Mucosa of stomach (tissue), 1 donor: ENCODE measurements at regions not wholly inside any gene's neighbourhood (a gene's known extent, or its start where the extent isn't known, plus 50 kb on each side); places are given as distances from the start of the nearest gene placed in this dataset.

Experiments used
- H3K27me3 ChIP-seq: one replicate; pipeline ENCODE4 v1.7.0; 2013; ENCODE audit warnings: mild to moderate bottlenecking, low read length; ENCODE audit not compliant: control insufficient read depth, insufficient read depth
- H3K36me3 ChIP-seq: one replicate; pipeline ENCODE4 v1.7.0; 2013; ENCODE audit warnings: low read length; ENCODE audit not compliant: control insufficient read depth, insufficient read depth
- H3K4me1 ChIP-seq: one replicate; pipeline ENCODE4 v1.7.0; 2013; ENCODE audit warnings: mild to moderate bottlenecking, low read length; ENCODE audit not compliant: control insufficient read depth, insufficient read depth
- H3K4me3 ChIP-seq: one replicate; pipeline ENCODE4 v1.7.0; 2013; ENCODE audit warnings: low read length
- H3K9ac ChIP-seq: one replicate; pipeline ENCODE4 v1.7.0; 2013; ENCODE audit warnings: mild to moderate bottlenecking, low read length, moderate library complexity
- H3K9me3 ChIP-seq: one replicate; pipeline ENCODE4 v1.7.0; 2013; ENCODE audit warnings: mild to moderate bottlenecking, low read length, moderate library complexity; ENCODE audit not compliant: control insufficient read depth
- donor health status: Pancreatic carcinoma.

DNA sequence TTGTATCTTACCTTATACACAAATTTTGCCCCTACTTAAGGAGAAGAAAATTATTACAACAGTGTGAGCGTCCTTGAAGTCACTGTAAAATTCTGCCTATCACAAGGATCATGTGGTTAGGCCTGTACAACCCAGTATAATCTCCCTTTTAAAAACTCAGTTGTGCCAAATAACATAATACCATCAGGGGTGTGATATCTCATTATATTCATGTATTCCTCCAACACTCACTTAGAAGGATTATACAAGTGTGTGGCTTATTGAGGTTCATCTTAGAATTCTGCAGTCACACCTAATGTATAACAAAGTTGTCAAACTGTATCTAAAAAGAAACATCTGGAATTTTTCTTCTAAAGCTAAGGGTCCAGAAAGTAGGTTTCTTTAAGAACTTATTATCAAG lies 998.8 kb upstream of the LRRTM1 start:
- H3K9me3 ChIP-seq: no peaks in the 10 kb centered on the region
- no peaks in the 10 kb centered on the region for H3K36me3 ChIP-seq
- H3K27me3 ChIP-seq: no peaks in the 10 kb centered on the region
- no peak overlapping the region for H3K4me3 ChIP-seq
- H3K9ac ChIP-seq: no peak overlapping the region
- no peaks in the 10 kb centered on the region for H3K4me1 ChIP-seq

DNA sequence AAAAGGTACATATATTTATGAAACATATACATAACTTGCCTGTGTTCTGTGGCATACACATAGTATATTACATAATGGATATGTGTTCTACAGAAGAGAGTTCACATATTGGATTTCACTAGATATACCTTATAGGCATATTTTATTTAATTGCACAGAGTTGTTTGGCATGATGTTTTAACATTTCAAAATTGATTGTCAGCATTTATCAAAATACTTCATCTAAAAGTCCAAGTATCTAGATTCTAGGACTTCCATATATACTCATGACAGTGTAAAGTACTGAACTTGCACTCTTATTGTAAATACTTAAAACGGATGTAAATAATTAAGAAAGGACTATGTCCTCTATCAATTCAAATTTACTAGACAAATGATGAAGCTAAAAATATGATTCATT lies 995.3 kb upstream of the LRRTM1 start:
- H3K36me3 ChIP-seq: no peaks in the 10 kb centered on the region
- no peaks in the 10 kb centered on the region for H3K4me1 ChIP-seq
- no peaks in the 10 kb centered on the region for H3K27me3 ChIP-seq
- no peak overlapping the region for H3K4me3 ChIP-seq
- no peaks in the 10 kb centered on the region for H3K9me3 ChIP-seq
- no peak overlapping the region for H3K9ac ChIP-seq

DNA sequence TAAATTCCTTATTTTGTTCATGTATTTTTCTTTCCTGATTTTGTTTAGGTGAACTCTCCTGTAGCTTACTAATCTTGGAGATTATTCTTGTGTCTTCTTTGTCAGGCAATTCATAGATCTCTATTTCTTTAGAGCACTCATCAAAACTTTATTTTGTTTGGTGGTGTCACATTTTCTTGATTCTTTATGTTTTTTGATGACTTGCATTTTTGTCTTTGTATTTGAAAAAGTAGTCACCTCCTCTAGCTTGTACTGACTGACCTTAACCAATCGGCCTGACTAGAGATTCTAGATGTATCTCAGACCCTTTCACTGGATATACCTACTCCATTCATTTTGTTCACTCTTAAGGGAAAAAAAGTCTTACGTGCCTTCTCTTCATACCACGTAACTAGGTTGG lies 986.3 kb upstream of the LRRTM1 start:
- H3K9ac ChIP-seq: no peak overlapping the region
- H3K27me3 ChIP-seq: no peaks in the 10 kb centered on the region
- H3K4me3 ChIP-seq: no peak overlapping the region
- H3K4me1 ChIP-seq: no peaks in the 10 kb centered on the region
- H3K9me3 ChIP-seq: no peaks in the 10 kb centered on the region
- H3K36me3 ChIP-seq: no peaks in the 10 kb centered on the region

DNA sequence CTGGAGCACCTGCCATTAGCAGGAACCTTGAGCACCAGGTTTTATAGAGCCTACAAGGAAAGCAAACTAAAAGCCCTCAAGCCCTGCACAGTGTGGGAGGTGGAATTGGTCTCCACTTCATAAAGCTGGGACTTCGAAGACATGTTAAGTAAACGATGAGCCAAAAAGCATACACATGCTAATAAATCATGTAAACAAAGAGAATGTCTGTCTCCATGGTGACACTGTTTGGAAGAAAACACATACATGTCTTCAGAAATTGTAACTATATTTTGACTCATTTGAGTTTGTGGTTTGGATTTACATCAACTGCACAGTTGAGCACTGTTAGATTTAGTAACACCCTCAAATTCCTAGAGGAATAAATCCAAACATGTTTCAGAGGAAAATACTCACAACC lies 978.5 kb upstream of the LRRTM1 start:
- H3K36me3 ChIP-seq: no peaks in the 10 kb centered on the region
- H3K4me1 ChIP-seq: no peaks in the 10 kb centered on the region
- no peak overlapping the region for H3K9ac ChIP-seq
- H3K4me3 ChIP-seq: no peak overlapping the region
- H3K9me3 ChIP-seq: no peaks in the 10 kb centered on the region
- H3K27me3 ChIP-seq: no peaks in the 10 kb centered on the region

DNA sequence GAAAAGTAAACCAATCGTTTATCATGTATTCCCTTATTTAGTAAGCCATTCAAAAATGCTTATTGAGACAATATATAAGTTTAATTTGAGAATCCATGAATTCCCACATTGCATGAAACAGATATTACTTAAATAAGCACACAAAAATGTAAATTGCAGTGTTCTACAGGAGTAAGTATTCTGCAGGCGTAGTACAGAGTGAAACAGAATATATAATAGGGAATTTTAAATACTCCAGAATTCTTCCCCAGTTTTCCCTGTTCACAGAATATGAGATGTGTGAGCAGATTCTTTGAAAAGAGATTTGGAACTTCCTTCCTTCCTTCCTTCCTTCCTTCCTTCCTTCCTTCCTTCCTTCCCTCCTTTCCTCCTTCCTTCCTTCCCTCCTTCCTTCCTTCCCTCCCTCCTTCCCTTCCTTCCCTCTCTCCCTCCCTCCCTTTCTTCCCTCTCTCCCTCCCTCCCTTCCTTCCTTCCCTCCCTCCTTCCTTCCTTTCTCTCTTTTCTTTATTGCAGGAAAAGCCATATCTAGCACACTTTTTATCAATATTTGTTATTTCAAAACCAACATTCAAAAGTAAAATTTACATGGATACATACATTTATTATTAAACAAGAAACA lies 977.7 kb upstream of the LRRTM1 start:
- H3K9me3 ChIP-seq: no peaks in the 10 kb centered on the region
- no peak overlapping the region for H3K9ac ChIP-seq
- no peaks in the 10 kb centered on the region for H3K36me3 ChIP-seq
- no peaks in the 10 kb centered on the region for H3K4me1 ChIP-seq
- H3K4me3 ChIP-seq: no peak overlapping the region
- H3K27me3 ChIP-seq: no peaks in the 10 kb centered on the region

DNA sequence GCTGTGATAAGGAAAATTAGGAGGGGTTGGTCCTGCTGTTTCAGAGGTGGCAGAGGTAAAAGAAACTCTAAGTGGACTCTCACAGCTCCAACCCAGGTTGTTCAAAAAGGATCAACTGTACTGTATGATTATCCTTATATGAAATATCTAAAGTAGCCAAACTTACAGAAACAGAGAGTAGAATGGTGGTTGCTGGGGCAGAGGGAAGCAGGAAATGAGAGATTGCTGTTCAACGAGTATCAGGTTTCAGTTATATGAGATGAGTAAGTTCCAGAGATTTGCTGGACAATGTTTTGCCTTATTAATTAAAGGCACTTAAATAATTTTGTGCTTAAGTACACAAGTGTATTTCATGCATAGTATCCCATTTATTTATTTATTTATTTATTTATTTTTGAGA lies 972.0 kb upstream of the LRRTM1 start:
- Histone ChIP-seq H3K27me3 (no peaks in the 10 kb centered on the region), H3K36me3 (no peaks in the 10 kb centered on the region), H3K4me1 (no peaks in the 10 kb centered on the region), H3K9me3 (no peaks in the 10 kb centered on the region), H3K9ac (no peak overlapping the region), H3K4me3 (no peak overlapping the region)

DNA sequence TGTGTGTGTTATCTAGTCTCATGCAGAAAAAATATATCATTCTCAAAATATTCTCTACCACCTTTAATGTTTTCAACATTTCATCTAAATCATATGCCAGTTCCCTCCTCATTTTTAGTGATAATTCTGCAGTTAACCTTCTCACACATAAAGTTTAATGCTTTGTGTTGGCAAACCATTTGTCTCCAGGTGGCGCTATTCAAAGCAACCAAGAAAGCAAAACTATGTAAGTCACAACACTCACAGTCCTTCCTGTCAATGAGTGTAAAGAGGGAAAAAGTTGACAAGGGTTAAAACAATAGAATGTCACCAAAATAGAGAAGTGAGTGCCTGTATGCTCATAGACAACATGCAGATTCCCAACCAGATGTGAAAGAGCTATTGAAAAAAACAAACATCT lies 961.6 kb upstream of the LRRTM1 start:
- H3K36me3 ChIP-seq: no peaks in the 10 kb centered on the region
- no peaks in the 10 kb centered on the region for H3K4me1 ChIP-seq
- no peak overlapping the region for H3K9ac ChIP-seq
- H3K9me3 ChIP-seq: no peaks in the 10 kb centered on the region
- H3K4me3 ChIP-seq: no peak overlapping the region
- H3K27me3 ChIP-seq: no peaks in the 10 kb centered on the region

DNA sequence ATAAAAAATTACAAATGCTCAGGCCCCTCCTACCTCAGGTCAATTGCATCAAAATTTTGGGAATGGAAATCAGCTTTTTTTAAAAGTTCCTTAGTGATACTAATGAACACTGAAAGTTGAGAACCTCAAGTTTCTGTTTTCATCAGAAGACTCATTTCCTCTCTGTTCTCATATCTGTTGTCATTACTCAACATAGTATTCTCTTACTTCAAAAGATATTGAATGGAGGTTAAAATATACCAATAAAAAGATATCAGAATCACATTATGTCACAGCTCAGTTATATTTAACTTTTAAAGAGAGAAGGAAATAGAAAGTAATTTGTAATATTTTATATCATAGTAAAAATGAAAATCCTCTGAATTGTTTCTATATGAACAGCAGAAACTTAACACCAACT lies 959.4 kb upstream of the LRRTM1 start:
- Histone ChIP-seq H3K27me3 (no peaks in the 10 kb centered on the region), H3K36me3 (no peaks in the 10 kb centered on the region), H3K4me1 (no peaks in the 10 kb centered on the region), H3K4me3 (no peak overlapping the region), H3K9me3 (no peaks in the 10 kb centered on the region), H3K9ac (no peak overlapping the region)

DNA sequence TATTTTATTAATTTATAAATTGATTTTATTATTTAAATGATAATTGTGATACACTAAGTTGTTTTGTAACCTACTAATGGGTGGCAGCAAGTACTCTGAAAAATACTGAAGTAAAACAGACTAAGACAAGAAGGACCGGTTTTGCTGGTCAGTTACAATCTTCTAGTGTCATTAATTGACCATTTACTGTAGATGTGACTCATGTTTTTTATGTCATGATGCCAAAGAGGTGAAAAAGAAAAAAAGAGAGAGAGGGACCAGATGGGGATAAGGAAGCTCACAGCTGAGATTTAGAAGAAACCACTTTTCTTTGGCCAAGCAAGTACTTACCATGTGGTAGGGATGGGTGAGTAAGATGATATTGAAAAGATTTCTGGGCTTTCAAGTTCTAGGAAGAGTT lies 955.8 kb upstream of the LRRTM1 start:
- Histone ChIP-seq H3K27me3 (no peaks in the 10 kb centered on the region), H3K36me3 (no peaks in the 10 kb centered on the region), H3K9me3 (no peaks in the 10 kb centered on the region), H3K4me3 (no peak overlapping the region), H3K9ac (no peak overlapping the region), H3K4me1 (no peaks in the 10 kb centered on the region)

DNA sequence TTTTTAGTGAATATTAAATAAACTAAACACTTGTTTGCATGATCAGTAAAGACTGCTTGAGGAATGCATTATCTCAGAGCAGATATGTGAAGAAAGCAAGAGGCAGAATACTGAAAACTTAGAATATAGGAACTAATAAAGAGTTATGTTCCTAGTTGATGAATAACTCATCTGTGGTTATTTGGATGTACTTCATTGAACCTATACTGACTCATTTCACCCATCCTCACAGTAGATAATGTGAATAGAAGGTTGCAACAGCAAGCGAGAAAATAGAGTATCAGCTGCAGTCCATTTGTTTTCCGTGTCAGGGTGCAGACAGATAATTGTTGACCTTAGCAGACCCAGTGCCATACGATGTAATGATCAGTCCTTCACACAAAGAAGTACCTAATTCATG lies 945.7 kb upstream of the LRRTM1 start:
- H3K4me1 ChIP-seq: no peaks in the 10 kb centered on the region

DNA sequence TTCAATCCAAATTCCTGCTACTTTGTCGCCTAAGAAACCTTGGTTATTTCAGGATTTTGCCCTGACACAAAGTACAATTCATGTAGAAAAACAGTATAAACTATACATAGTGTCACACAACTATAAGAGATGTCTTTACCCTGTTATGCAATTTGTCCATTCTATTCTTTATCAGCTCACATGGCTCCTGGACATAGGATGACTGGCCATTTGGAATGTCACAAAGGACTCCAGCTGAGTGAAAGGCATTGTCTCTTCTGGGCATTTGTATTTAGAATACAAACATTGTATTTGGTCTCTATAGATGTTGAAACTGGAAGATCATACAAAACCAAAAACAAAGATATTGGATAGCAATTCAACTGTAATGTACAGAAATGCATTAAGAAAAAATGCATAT lies 944.6 kb upstream of the LRRTM1 start:
- Histone ChIP-seq H3K9me3 (no peaks in the 10 kb centered on the region), H3K9ac (no peak overlapping the region), H3K27me3 (no peaks in the 10 kb centered on the region)

More for the DNA sequence above, 945.7 kb upstream of the LRRTM1 start:
- no peaks in the 10 kb centered on the region for H3K9me3 ChIP-seq
- H3K27me3 ChIP-seq: no peaks in the 10 kb centered on the region
- H3K9ac ChIP-seq: no peak overlapping the region
- no peak overlapping the region for H3K4me3 ChIP-seq
- H3K36me3 ChIP-seq: no peaks in the 10 kb centered on the region

DNA sequence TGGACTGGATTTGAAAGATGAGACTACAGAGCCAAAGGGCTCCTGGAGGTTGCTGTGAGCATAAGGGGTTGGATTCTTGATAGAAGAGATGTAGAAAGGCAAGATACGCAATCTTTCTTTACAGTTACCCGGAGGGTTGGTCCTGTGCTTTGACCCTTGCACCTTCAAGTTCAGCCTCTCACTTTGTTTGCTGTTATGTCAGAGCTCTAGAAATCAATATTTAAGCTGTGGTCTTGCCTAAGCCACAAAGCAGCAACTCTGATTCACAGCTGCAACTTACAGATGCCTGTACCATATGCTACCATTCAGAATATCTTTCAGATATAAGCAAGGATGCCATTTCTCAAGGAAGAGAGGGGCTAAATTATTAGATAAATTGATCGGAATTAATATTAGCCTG lies 943.1 kb upstream of the LRRTM1 start:
- H3K27me3 ChIP-seq: no peaks in the 10 kb centered on the region
- no peaks in the 10 kb centered on the region for H3K9me3 ChIP-seq
- no peaks in the 10 kb centered on the region for H3K36me3 ChIP-seq
- H3K9ac ChIP-seq: no peak overlapping the region
- no peak overlapping the region for H3K4me3 ChIP-seq
- H3K4me1 ChIP-seq: no peaks in the 10 kb centered on the region

More for the DNA sequence above, 944.6 kb upstream of the LRRTM1 start:
- Histone ChIP-seq H3K4me1 (no peaks in the 10 kb centered on the region), H3K36me3 (no peaks in the 10 kb centered on the region), H3K4me3 (no peak overlapping the region)

DNA sequence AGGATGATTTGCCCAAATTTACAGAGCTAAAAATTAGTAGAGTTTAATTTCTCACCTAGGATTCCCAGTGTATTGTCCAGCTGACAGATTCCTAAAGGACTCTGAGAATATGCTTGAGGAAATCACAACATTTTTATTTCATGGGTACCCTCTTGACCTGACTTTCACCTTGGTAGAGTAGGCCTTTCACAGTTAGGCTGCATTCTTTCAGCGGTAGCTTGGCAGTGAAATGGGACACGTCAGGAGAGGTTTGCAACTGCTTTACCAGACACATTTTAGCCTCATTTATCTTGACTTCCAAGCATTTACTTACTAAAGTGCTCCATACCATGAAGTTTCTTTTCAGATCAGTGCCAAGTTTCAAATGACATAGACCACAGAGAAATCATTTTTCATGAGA lies 937.9 kb upstream of the LRRTM1 start:
- no peak overlapping the region for H3K9ac ChIP-seq
- H3K4me1 ChIP-seq: no peaks in the 10 kb centered on the region
- H3K4me3 ChIP-seq: no peak overlapping the region
- H3K36me3 ChIP-seq: no peaks in the 10 kb centered on the region
- H3K27me3 ChIP-seq: no peaks in the 10 kb centered on the region
- H3K9me3 ChIP-seq: no peaks in the 10 kb centered on the region
